ENCODE measurements at regions not wholly inside any gene's neighbourhood (a gene's known extent, or its start where the extent isn't known, plus 50 kb on each side); places are given as distances from the start of the nearest gene placed in this dataset.

DNA sequence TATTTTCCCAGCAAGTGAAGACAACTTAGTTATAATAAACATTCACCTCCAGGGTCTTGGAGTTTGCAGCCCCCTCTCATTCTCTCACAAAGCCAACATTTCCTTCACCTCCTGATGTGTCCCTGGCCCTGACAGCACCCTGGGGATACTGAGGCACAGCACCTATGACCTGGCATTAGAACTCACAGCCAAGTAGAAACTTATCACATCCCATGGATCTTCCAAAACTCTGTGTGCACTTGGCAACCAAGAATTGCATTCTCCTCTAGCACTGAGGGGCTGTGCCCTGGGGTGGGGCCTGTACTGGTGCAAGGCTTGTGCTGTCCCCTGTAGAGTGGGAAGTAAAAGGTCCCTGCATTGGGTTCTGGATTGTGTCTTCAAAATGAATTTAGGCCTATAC lies 116.7 kb upstream of the IGLL5 start:
- TF ChIP-seq, protein P1, sequence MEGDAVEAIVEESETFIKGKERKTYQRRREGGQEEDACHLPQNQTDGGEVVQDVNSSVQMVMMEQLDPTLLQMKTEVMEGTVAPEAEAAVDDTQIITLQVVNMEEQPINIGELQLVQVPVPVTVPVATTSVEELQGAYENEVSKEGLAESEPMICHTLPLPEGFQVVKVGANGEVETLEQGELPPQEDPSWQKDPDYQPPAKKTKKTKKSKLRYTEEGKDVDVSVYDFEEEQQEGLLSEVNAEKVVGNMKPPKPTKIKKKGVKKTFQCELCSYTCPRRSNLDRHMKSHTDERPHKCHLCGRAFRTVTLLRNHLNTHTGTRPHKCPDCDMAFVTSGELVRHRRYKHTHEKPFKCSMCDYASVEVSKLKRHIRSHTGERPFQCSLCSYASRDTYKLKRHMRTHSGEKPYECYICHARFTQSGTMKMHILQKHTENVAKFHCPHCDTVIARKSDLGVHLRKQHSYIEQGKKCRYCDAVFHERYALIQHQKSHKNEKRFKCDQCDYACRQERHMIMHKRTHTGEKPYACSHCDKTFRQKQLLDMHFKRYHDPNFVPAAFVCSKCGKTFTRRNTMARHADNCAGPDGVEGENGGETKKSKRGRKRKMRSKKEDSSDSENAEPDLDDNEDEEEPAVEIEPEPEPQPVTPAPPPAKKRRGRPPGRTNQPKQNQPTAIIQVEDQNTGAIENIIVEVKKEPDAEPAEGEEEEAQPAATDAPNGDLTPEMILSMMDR (IDR thresholded peaks at IDR 0.05), result no peak
- no peak for TF ChIP-seq POLR2A (IDR thresholded peaks at IDR 0.05)

All from adrenal gland (tissue), 5 donors.